Endothelial cell of umbilical vein (primary cell): ENCODE measurements at regions not wholly inside any gene's neighbourhood (a gene's known extent, or its start where the extent isn't known, plus 50 kb on each side); places are given as distances from the start of the nearest gene placed in this dataset.

Experiments
- BruUV-seq: library from RNA; stranded (reverse); fragments of 400-500 nt; replicated peaks from 2 replicates; lab custom pipeline; 2021; lab: Mats Ljungman, UMichigan
- CTCF ChIA-PET: fragments of 300-600, 350-600 bp; sonication (Branson Sonifier 250); formaldehyde crosslinking; loops from one replicate; lab custom pipeline; 2021; ENCODE audit warnings: antibody characterized with exemption, inconsistent platforms; lab: Charles Lee
- POLR2A ChIA-PET: fragments of 300-600, 350-600 bp; sonication (Branson Sonifier 250); formaldehyde crosslinking; loops from one replicate; lab custom pipeline; 2021; ENCODE audit warnings: antibody characterized with exemption, inconsistent platforms; lab: Charles Lee
- DNase-seq: peaks from one replicate; pipeline ENCODE4 v3.0.0-alpha.2; 2011; ENCODE audit warnings: low read depth, low spot score
- FAIRE-seq: peaks from 2 replicates; lab custom pipeline; 2011; peaks lifted over from hg19 to GRCh38; lab: Jason Lieb, UNC
- H2AFZ ChIP-seq: 2 replicates; pipeline ENCODE4 v1.6.0; 2012; ENCODE audit warnings: low read depth, low read length, control low read depth, inconsistent platforms
- H3K27ac ChIP-seq: 2 replicates; pipeline ENCODE4 v1.5.1; 2011; ENCODE audit warnings: low read depth, mild to moderate bottlenecking, control low read depth, low read length, moderate library complexity; ENCODE audit not compliant: insufficient read depth
- H3K27me3 ChIP-seq, 2 experiments: 2 replicates each; pipeline versions ENCODE4 v1.6.0 to v1.6.1; 2011; ENCODE audit warnings: low read length in 2 of 2, mixed read lengths in 1 of 2; ENCODE audit not compliant: control insufficient read depth in 2 of 2, insufficient read depth in 2 of 2
- H3K36me3 ChIP-seq, 2 experiments: 2 replicates in 1 of 2; 3 replicates in 1 of 2; pipeline ENCODE4 v1.5.1; 2011; ENCODE audit warnings: low read length in 2 of 2, mild to moderate bottlenecking in 1 of 2, moderate library complexity in 1 of 2; ENCODE audit not compliant: control insufficient read depth in 2 of 2, insufficient read depth in 2 of 2; ENCODE audit errors: extremely low read depth in 1 of 2
- H3K4me1 ChIP-seq: 3 replicates; pipeline ENCODE4 v1.5.1; 2011; ENCODE audit warnings: mild to moderate bottlenecking, low read length; ENCODE audit not compliant: control insufficient read depth, insufficient read depth; ENCODE audit errors: extremely low read depth
- H3K4me2 ChIP-seq: 2 replicates; pipeline ENCODE4 v1.6.1; 2011; ENCODE audit warnings: low read length, control low read depth, mixed read lengths; ENCODE audit not compliant: insufficient read depth
- H3K4me3 ChIP-seq, 3 experiments: fragments of 200-600 bp in 1 of 3; sonication (generic), shearing (Covaris generic) in 1 of 3; replicated peaks in 1 of 3; 2 replicates each; pipeline ENCODE4 v1.5.1; 2011 to 2016; ENCODE audit warnings: control low read depth in 3 of 3, low read length in 3 of 3, mild to moderate bottlenecking in 2 of 3, inconsistent platforms in 1 of 3, low read depth in 1 of 3, moderate library complexity in 1 of 3; ENCODE audit not compliant: insufficient read depth in 1 of 3
- H3K79me2 ChIP-seq: 2 replicates; pipeline ENCODE4 v1.6.0; 2012; ENCODE audit warnings: low read length, inconsistent platforms; ENCODE audit not compliant: control insufficient read depth, insufficient read depth
- H3K9ac ChIP-seq: replicated peaks from 2 replicates; pipeline ENCODE3; 2011; ENCODE audit warnings: low read length, control low read depth; ENCODE audit not compliant: insufficient read depth; ENCODE audit errors: extremely low read depth
- H3K9me1 ChIP-seq: replicated peaks from 3 replicates; pipeline ENCODE4 v1.6.0; 2011; ENCODE audit warnings: mild to moderate bottlenecking, low read length; ENCODE audit not compliant: control insufficient read depth, insufficient read depth; ENCODE audit errors: extremely low read depth
- H3K9me3 ChIP-seq: replicated peaks from 2 replicates; pipeline ENCODE4 v1.5.1; 2012; ENCODE audit warnings: low read length, inconsistent platforms; ENCODE audit not compliant: control insufficient read depth, insufficient read depth
- H4K20me1 ChIP-seq: replicated peaks from 2 replicates; pipeline ENCODE3; 2011; ENCODE audit warnings: mild to moderate bottlenecking, low read length; ENCODE audit not compliant: control insufficient read depth, insufficient read depth; ENCODE audit errors: extremely low read depth
- EZH2 ChIP-seq: IDR thresholded peaks from 2 replicates; pipeline ENCODE4 v1.6.1; 2012; ENCODE audit warnings: borderline replicate concordance, low read depth, mild to moderate bottlenecking, moderate library complexity, low read length, inconsistent platforms; ENCODE audit not compliant: severe bottlenecking
- FOS ChIP-seq: IDR thresholded peaks from 2 replicates; pipeline ENCODE4 v1.6.1; 2011; ENCODE audit warnings: mild to moderate bottlenecking, low read length, moderate library complexity, borderline replicate concordance; ENCODE audit not compliant: insufficient read depth
- GATA2 ChIP-seq: IDR thresholded peaks from 2 replicates; pipeline ENCODE4 v1.7.0; 2011; ENCODE audit warnings: low read depth, mild to moderate bottlenecking, moderate library complexity, mixed read lengths, low read length; ENCODE audit not compliant: insufficient read length, insufficient read depth
- JUN ChIP-seq: IDR thresholded peaks from 2 replicates; pipeline ENCODE4 v1.6.1; 2011; ENCODE audit warnings: borderline replicate concordance, low read depth; ENCODE audit not compliant: insufficient read length, insufficient read depth
- MYC ChIP-seq: IDR thresholded peaks from one replicate; pipeline ENCODE4 v1.6.1; 2011; ENCODE audit warnings: mild to moderate bottlenecking, low read depth, low read length
- POLR2A ChIP-seq: IDR thresholded peaks from 2 replicates; pipeline ENCODE4 v1.6.1; 2012; ENCODE audit warnings: low read depth, mild to moderate bottlenecking, control low read depth, low read length
- POLR2AphosphoS5 ChIP-seq: IDR thresholded peaks from 2 replicates; pipeline ENCODE4 v1.6.1; 2012; ENCODE audit warnings: low read depth, mild to moderate bottlenecking, control low read depth, low read length, moderate library complexity; ENCODE audit not compliant: insufficient read depth
- dilution Hi-C: fragments of 300-500 bp; cut with MboI; formaldehyde crosslinking; loops from one replicate; pipeline ENCODE4 v1.15.0; 2019; ENCODE audit warnings: low sequenced_read_pairs; ENCODE audit not compliant: extremely low pct_ligation_motif_present
- intact Hi-C: fragments of 100-400 bp; cut with micrococcal nuclease; formaldehyde crosslinking; loops from one replicate; pipeline ENCODE4 v1.10.0; 2022
- TF ChIP-seq, protein P1 (sequence below): IDR thresholded peaks from 2 replicates; pipeline ENCODE4 v1.6.1; 2011; ENCODE audit not compliant: insufficient read depth, insufficient read length
- TF ChIP-seq, protein P2 (sequence below), 2 donors: IDR thresholded peaks; 1 replicate in 1 of 2; 2 replicates in 1 of 2; pipeline ENCODE4 v1.5.1; 2011; ENCODE audit warnings: low read length in 2 of 2, mild to moderate bottlenecking in 2 of 2, moderate library complexity in 2 of 2, control low read depth in 1 of 2, inconsistent platforms in 1 of 2, low read depth in 1 of 2; ENCODE audit not compliant: insufficient read depth in 1 of 2; ENCODE audit errors: extremely low read depth in 1 of 2

DNA sequence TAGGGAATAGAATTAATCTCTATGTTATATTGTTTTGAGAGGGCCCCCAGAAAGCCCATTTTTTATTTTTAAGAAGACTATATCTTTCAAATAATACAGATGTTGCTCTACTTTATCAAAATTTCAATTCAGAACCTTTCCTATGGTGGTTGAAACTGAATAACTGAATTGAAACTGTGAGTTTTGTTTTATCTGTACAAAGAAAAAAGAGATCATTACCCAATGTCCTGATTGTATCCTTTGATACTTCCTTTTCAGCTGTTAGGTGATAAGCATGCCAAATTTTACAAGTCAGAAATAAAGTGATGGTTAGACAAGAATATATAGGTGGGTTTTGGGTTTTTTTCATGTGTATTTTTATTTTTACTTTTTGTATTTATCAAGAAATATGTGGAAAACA is 1293.1 kb upstream of the USP15 start:
- intact Hi-C loops: no loop called here
- no peaks in the 10 kb centered on the region for H3K9me1 ChIP-seq
- H3K9me3 ChIP-seq: no peaks in the 10 kb centered on the region
- no peak overlapping the region for H3K9ac ChIP-seq
- no peak overlapping the region for H3K4me3 ChIP-seq
- CTCF ChIA-PET: no interaction called here
- FAIRE-seq (no peak), DNase-seq (no peak)
- H3K27me3 ChIP-seq: no peaks in the 10 kb centered on the region
- no peaks in the 10 kb centered on the region for H4K20me1 ChIP-seq
- no peak overlapping the region for H3K27ac ChIP-seq
- dilution Hi-C loops: no loop called here
- POLR2A ChIA-PET: no interaction called here
- TF ChIP-seq, protein P1, sequence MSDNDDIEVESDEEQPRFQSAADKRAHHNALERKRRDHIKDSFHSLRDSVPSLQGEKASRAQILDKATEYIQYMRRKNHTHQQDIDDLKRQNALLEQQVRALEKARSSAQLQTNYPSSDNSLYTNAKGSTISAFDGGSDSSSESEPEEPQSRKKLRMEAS: no peak
- TF ChIP-seq FOS: no peak
- TF ChIP-seq MYC: no peak
- no peak for TF ChIP-seq GATA2
- no peak for TF ChIP-seq JUN
- TF ChIP-seq, protein P2, sequence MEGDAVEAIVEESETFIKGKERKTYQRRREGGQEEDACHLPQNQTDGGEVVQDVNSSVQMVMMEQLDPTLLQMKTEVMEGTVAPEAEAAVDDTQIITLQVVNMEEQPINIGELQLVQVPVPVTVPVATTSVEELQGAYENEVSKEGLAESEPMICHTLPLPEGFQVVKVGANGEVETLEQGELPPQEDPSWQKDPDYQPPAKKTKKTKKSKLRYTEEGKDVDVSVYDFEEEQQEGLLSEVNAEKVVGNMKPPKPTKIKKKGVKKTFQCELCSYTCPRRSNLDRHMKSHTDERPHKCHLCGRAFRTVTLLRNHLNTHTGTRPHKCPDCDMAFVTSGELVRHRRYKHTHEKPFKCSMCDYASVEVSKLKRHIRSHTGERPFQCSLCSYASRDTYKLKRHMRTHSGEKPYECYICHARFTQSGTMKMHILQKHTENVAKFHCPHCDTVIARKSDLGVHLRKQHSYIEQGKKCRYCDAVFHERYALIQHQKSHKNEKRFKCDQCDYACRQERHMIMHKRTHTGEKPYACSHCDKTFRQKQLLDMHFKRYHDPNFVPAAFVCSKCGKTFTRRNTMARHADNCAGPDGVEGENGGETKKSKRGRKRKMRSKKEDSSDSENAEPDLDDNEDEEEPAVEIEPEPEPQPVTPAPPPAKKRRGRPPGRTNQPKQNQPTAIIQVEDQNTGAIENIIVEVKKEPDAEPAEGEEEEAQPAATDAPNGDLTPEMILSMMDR (IDR thresholded peaks at IDR 0.05; ENCODE audit: extremely low read depth in 1 of 2, insufficient read depth in 1 of 2, low read depth in 1 of 2, low read length in 2 of 2): no peak
- TF ChIP-seq EZH2: no peak
- TF ChIP-seq POLR2A: no peak
- TF ChIP-seq POLR2AphosphoS5: no peak
- H3K79me2 ChIP-seq: no peaks in the 10 kb centered on the region
- H2AFZ ChIP-seq: no peak overlapping the region
- no peaks in the 10 kb centered on the region for H3K4me1 ChIP-seq
- no peak overlapping the region for H3K4me2 ChIP-seq
- no TSS peak for BruUV-seq
- H3K36me3 ChIP-seq: no peaks in the 10 kb centered on the region
